ENCODE measurements at regions not wholly inside any gene's neighbourhood (a gene's known extent, or its start where the extent isn't known, plus 50 kb on each side); places are given as distances from the start of the nearest gene placed in this dataset.

DNA sequence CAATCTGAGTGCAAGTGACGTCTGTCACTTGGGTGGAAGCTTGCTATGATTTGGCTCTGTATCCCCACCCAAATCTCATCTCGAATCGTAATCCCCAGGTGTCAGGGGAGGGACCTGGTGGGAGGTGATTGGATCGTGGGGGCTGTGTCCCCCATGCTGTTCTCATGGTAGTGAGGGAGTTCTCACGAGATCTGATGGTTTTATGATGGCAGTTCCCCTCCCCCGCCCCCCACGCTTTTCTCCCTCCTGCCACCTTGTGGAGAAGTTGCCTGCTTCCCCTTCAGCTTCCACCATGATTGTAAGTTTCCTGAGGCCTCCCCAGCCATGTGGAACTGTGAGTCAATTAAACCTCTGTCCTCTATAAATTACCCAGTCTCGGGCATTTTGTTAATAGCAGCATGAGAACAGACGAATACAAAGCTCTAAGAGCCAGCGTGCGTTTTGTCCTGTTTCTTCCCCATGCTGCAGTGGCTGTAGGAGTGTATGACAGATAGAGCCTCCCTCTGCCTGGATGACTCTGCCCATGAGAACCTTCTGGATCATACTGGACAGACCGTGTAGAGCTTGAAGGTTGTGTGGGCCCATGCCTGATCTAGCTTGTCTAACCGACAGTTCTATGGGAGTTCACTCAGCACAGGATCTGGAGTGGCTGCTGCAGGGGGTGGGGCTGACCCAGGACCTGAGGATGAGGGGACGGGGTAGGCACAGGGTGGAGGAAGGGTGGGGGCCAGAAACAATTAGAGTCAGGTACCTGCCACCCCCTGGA is 139.7 kb upstream of the ERRFI1 start:
- no peak overlapping the region for H2AFZ ChIP-seq
- no peaks in the 10 kb centered on the region for H3K79me2 ChIP-seq (ENCODE audit: low read depth)
- ChIA-PET CTCF (interaction anchor here (0.6 kb wide), 1 partner anchor 29 kb away, joined by 4 read pairs; no protein-coding TSS in a partner anchor), POLR2A (ENCODE audit: unreplicated experiment) (no interaction called here)
- H3K4me2 ChIP-seq: no peak overlapping the region
- H3K27me3 ChIP-seq (ENCODE audit: insufficient read depth, low read depth): no peaks in the 10 kb centered on the region
- H3K4me1 ChIP-seq (replicated peaks; ENCODE audit: insufficient read depth): peaks cover 41% of the 10 kb centered on the region
- no peaks in the 10 kb centered on the region for H3K9me2 ChIP-seq (ENCODE audit: insufficient read depth)
- H3K36me3 ChIP-seq (ENCODE audit: low read depth): no peaks in the 10 kb centered on the region
- H3K4me3 ChIP-seq: no peak overlapping the region
- peak overlapping the region; percentile 76 for H3K27ac ChIP-seq
- DNase-seq: no peak
- intact Hi-C loops (cut with micrococcal nuclease; ENCODE audit: unreplicated experiment): no loop called here
- TF ChIP-seq CTCF (conservative IDR thresholded peaks at IDR 0.05): peak; percentile 22; the same call in 1 of the 2 replicates
- no peak for TF ChIP-seq EZH2 (IDR thresholded peaks at IDR 0.05; ENCODE audit: low read depth)
- no peaks in the 10 kb centered on the region for H3K9me3 ChIP-seq (ENCODE audit: insufficient read depth, low read depth)
- H3F3A ChIP-seq (ENCODE audit: insufficient read depth, low read depth): peaks cover 4% of the 10 kb centered on the region; the same call in 1 of the 2 replicates
- no TSS peak for BruUV-seq (replicated peaks)
- no peaks in the 10 kb centered on the region for H4K20me1 ChIP-seq (ENCODE audit: insufficient read depth)

DNA sequence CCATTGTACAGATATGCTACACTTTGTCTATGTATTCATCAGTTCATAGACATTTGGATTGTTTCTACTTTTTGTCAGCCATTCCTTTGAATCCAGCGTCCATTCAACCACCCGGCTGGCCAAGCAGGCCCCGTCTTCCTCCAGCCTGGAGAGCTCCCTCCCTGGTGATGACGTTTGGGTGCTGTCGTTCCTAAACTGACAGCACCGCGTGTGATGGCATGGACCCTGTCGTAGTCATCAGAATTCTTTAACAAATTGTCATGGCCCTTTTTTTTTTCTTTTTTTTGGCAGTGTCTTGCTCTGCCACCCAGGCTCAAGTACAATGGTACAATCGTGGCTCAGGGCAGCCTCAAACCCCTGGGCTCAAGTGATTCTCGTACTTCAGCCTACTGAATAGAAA is 138.6 kb upstream of the ERRFI1 start:
- no peak overlapping the region for H3K4me3 ChIP-seq
- peaks cover 36% of the 10 kb centered on the region for H3K4me1 ChIP-seq (replicated peaks; ENCODE audit: insufficient read depth)
- ChIA-PET POLR2A (ENCODE audit: unreplicated experiment) (interaction anchor here (0.7 kb wide), 1 partner anchor 180 kb away, joined by 13 read pairs; no protein-coding TSS in a partner anchor), CTCF (interaction anchor here (0.5 kb wide), 1 partner anchor 1737 kb away, joined by 4 read pairs; no protein-coding TSS in a partner anchor)
- no peak for DNase-seq
- H3K27me3 ChIP-seq (ENCODE audit: insufficient read depth, low read depth): no peaks in the 10 kb centered on the region
- H3K36me3 ChIP-seq (ENCODE audit: low read depth): no peaks in the 10 kb centered on the region
- no peaks in the 10 kb centered on the region for H4K20me1 ChIP-seq (ENCODE audit: insufficient read depth)
- H3K27ac ChIP-seq: no peak overlapping the region
- no peak overlapping the region for H3K4me2 ChIP-seq
- no peaks in the 10 kb centered on the region for H3K9me2 ChIP-seq (ENCODE audit: insufficient read depth)
- no TSS peak for BruUV-seq (replicated peaks)
- no peaks in the 10 kb centered on the region for H3K9me3 ChIP-seq (ENCODE audit: insufficient read depth, low read depth)
- H3K79me2 ChIP-seq (ENCODE audit: low read depth): no peaks in the 10 kb centered on the region
- H3F3A ChIP-seq (ENCODE audit: insufficient read depth, low read depth): peaks cover 4% of the 10 kb centered on the region; the same call in 1 of the 2 replicates
- TF ChIP-seq CTCF (conservative IDR thresholded peaks at IDR 0.05) (no peak), EZH2 (IDR thresholded peaks at IDR 0.05; ENCODE audit: low read depth) (no peak)
- intact Hi-C loops (cut with micrococcal nuclease; ENCODE audit: unreplicated experiment): no loop called here
- no peak overlapping the region for H2AFZ ChIP-seq

DNA sequence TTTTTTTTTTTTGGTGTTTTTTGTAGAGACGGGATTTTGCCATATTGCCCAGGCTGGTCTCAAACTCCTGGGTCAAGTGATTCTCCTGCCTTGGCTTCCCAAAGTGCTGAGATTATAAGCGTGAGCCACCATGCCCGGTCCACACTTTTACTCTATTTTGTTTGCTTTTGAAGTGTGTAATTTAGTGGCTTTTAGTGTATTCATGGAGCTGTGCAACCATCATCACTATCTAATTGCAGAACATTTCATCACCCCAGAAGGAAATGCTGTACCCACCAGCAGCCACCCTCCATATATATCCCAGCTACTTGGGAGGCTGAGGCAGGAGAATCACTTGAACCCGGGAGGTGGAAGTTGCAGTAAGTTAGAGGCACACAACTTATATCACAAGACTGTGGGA is 136.9 kb upstream of the ERRFI1 start:
- no peak overlapping the region for H3K4me2 ChIP-seq
- no peaks in the 10 kb centered on the region for H3K9me3 ChIP-seq (ENCODE audit: insufficient read depth, low read depth)
- H4K20me1 ChIP-seq (ENCODE audit: insufficient read depth): no peaks in the 10 kb centered on the region
- no peak overlapping the region for H2AFZ ChIP-seq
- H3F3A ChIP-seq (ENCODE audit: insufficient read depth, low read depth): peaks cover 4% of the 10 kb centered on the region; the same call in 1 of the 2 replicates
- no peaks in the 10 kb centered on the region for H3K79me2 ChIP-seq (ENCODE audit: low read depth)
- H3K4me1 ChIP-seq (replicated peaks; ENCODE audit: insufficient read depth): peaks cover 24% of the 10 kb centered on the region
- H3K9me2 ChIP-seq (ENCODE audit: insufficient read depth): no peaks in the 10 kb centered on the region
- intact Hi-C loops (cut with micrococcal nuclease; ENCODE audit: unreplicated experiment): no loop called here
- POLR2A ChIA-PET (ENCODE audit: unreplicated experiment): no interaction called here
- H3K27ac ChIP-seq: no peak overlapping the region
- DNase-seq: no peak
- no peaks in the 10 kb centered on the region for H3K36me3 ChIP-seq (ENCODE audit: low read depth)
- no peak overlapping the region for H3K4me3 ChIP-seq
- no TSS peak for BruUV-seq (replicated peaks)
- TF ChIP-seq CTCF (conservative IDR thresholded peaks at IDR 0.05) (no peak), EZH2 (IDR thresholded peaks at IDR 0.05; ENCODE audit: low read depth) (no peak)
- no peaks in the 10 kb centered on the region for H3K27me3 ChIP-seq (ENCODE audit: insufficient read depth, low read depth)
- CTCF ChIA-PET: interaction anchor here (0.5 kb wide), 1 partner anchor 12 kb away, joined by 5 read pairs; no protein-coding TSS in a partner anchor

Measured in PC-9 (cell line).